Stimulated activated naive B cell treated with anti-CD40 and anti-IgM and Interleukin-4, amounts not matched to agents 10 μg/mL and 1 μg/mL and 100 μg/mL, for 72 hours (primary cell): ENCODE measurements at regions not wholly inside any gene's neighbourhood (a gene's known extent, or its start where the extent isn't known, plus 50 kb on each side); places are given as distances from the start of the nearest gene placed in this dataset.

ENCODE experiments used
- ATAC-seq, 2 donors: fragments of 150-1000 bp; cut with Tn5 transposase; replicated peaks; 2 replicates each; pipeline ENCODE4 v1.10.0; 2021; ENCODE audit warnings: moderate library complexity in 1 of 2
- DNase-seq: peaks from one replicate; pipeline ENCODE4 v3.0.0; 2021
- H3K27ac Mint-ChIP-seq: one replicate; pipeline ENCODE4 v1.8.0; 2022; ENCODE audit warnings: mild to moderate bottlenecking, mixed read lengths
- H3K27me3 Mint-ChIP-seq, 2 donors: one replicate each; pipeline ENCODE4 v1.8.0; 2022; ENCODE audit warnings: mixed read lengths in 2 of 2
- H3K36me3 Mint-ChIP-seq, 2 donors: one replicate each; pipeline ENCODE4 v1.8.0; 2022; ENCODE audit warnings: mixed read lengths in 2 of 2, mild to moderate bottlenecking in 1 of 2
- H3K4me1 Mint-ChIP-seq, 2 donors: one replicate each; pipeline ENCODE4 v1.8.0; 2022; ENCODE audit warnings: mixed read lengths in 2 of 2, mild to moderate bottlenecking in 1 of 2
- H3K4me3 Mint-ChIP-seq, 2 donors: one replicate each; pipeline ENCODE4 v1.8.0; 2022; ENCODE audit warnings: mild to moderate bottlenecking in 2 of 2, mixed read lengths in 2 of 2, moderate library complexity in 1 of 2
- H3K9me3 Mint-ChIP-seq, 2 donors: one replicate each; pipeline ENCODE4 v1.8.0; 2022; ENCODE audit warnings: mixed read lengths in 2 of 2, mild to moderate bottlenecking in 1 of 2

GRCh38 chr11:110032957-110033570 lies 60.1 kb upstream of the ZC3H12C start:
- H3K4me1 Mint-ChIP-seq, result peaks cover 14 to 16% of the 10 kb centered on the region in 2 donors
- no peak overlapping the region for H3K4me3 Mint-ChIP-seq
- H3K27me3 Mint-ChIP-seq, result peaks cover 55 to 73% of the 10 kb centered on the region in 2 donors
- no peak for DNase-seq
- H3K27ac Mint-ChIP-seq, result no peak overlapping the region
- peaks cover 12 to 18% of the 10 kb centered on the region in 2 donors for H3K36me3 Mint-ChIP-seq
- no peak for ATAC-seq
- peaks cover 14 to 20% of the 10 kb centered on the region in 2 donors for H3K9me3 Mint-ChIP-seq

- peaks cover 7 to 18% of the 10 kb centered on the region in 2 donors for H3K9me3 Mint-ChIP-seq
- no peak overlapping the region for H3K4me3 Mint-ChIP-seq
- no peak for DNase-seq
- peaks cover 3 to 13% of the 10 kb centered on the region in 2 donors for H3K36me3 Mint-ChIP-seq
- no peak overlapping the region for H3K27ac Mint-ChIP-seq
- peaks cover 56 to 75% of the 10 kb centered on the region in 2 donors for H3K27me3 Mint-ChIP-seq
- ATAC-seq, result no peak
- H3K4me1 Mint-ChIP-seq, result peaks cover under 1 to 5% of the 10 kb centered on the region in 2 donors
These were observed 58.4 kb upstream of the ZC3H12C start for GRCh38 chr11:110034806-110035205.

GRCh38 chr11:110035357-110035756 lies 57.8 kb upstream of the ZC3H12C start:
- Mint-ChIP-seq H3K27ac (no peak overlapping the region), H3K4me3 (no peak overlapping the region), H3K9me3 (peaks cover 3 to 15% of the 10 kb centered on the region in 2 donors), H3K27me3 (peaks cover 53 to 70% of the 10 kb centered on the region in 2 donors), H3K4me1 (peaks cover 0 to 2% of the 10 kb centered on the region in 2 donors), H3K36me3 (peaks cover under 1 to 8% of the 10 kb centered on the region in 2 donors)
- DNase-seq (no peak), ATAC-seq (no peak)

GRCh38 chr11:110038201-110038600 lies 55.0 kb upstream of the ZC3H12C start:
- H3K27me3 Mint-ChIP-seq, result peaks cover 57 to 70% of the 10 kb centered on the region in 2 donors
- no peak overlapping the region for H3K27ac Mint-ChIP-seq
- peaks cover 2 to 13% of the 10 kb centered on the region in 2 donors for H3K9me3 Mint-ChIP-seq
- DNase-seq (no peak), ATAC-seq (no peak)
- peaks cover 1 to 7% of the 10 kb centered on the region in 2 donors for H3K36me3 Mint-ChIP-seq
- peaks cover 4 to 5% of the 10 kb centered on the region in 2 donors for H3K4me1 Mint-ChIP-seq
- no peak overlapping the region for H3K4me3 Mint-ChIP-seq
